Hepatocyte (in vitro differentiated cells): ENCODE measurements at regions not wholly inside any gene's neighbourhood (a gene's known extent, or its start where the extent isn't known, plus 50 kb on each side); places are given as distances from the start of the nearest gene placed in this dataset.

Experiments
- DNase-seq: peaks from one replicate; pipeline ENCODE4 v3.0.0-alpha.2; 2016; ENCODE audit warnings: low spot score
- H2AFZ ChIP-seq: fragments of 200-600 bp; sonication (generic); 2 replicates; pipeline ENCODE4 v1.6.0; 2016; ENCODE audit warnings: antibody characterized with exemption, mild to moderate bottlenecking
- H3K27ac ChIP-seq: fragments of 200-600 bp; sonication (generic); 2 replicates; pipeline ENCODE4 v1.5.1; 2016; ENCODE audit warnings: mild to moderate bottlenecking
- H3K27me3 ChIP-seq: fragments of 200-600 bp; sonication (generic); 2 replicates; pipeline ENCODE4 v1.6.1; 2016
- H3K36me3 ChIP-seq: fragments of 200-600 bp; sonication (generic); replicated peaks from 2 replicates; pipeline ENCODE4 v1.5.1; 2016; ENCODE audit warnings: low read depth; ENCODE audit not compliant: insufficient read depth
- H3K4me1 ChIP-seq: fragments of 200-600 bp; sonication (generic); 2 replicates; pipeline ENCODE4 v1.5.1; 2016; ENCODE audit warnings: mild to moderate bottlenecking, moderate library complexity; ENCODE audit not compliant: insufficient read depth
- H3K4me2 ChIP-seq: fragments of 200-600 bp; sonication (generic); 2 replicates; pipeline ENCODE4 v1.6.0; 2016
- H3K4me3 ChIP-seq: fragments of 200-600 bp; sonication (generic); 2 replicates; pipeline ENCODE4 v1.5.1; 2016; ENCODE audit warnings: mild to moderate bottlenecking
- H3K79me2 ChIP-seq: fragments of 200-600 bp; sonication (generic); 2 replicates; pipeline ENCODE4 v1.6.0; 2017; ENCODE audit warnings: mild to moderate bottlenecking
- H3K9me2 ChIP-seq: fragments of 200-600 bp; sonication (generic); replicated peaks from 2 replicates; pipeline ENCODE4 v1.6.0; 2017; ENCODE audit warnings: mild to moderate bottlenecking; ENCODE audit not compliant: insufficient read depth
- H3K9me3 ChIP-seq: fragments of 200-600 bp; sonication (generic); 2 replicates; pipeline ENCODE4 v1.5.1; 2016; ENCODE audit warnings: low read depth, mild to moderate bottlenecking
- H4K20me1 ChIP-seq: fragments of 200-600 bp; sonication (generic); 2 replicates; pipeline ENCODE4 v1.6.0; 2016; ENCODE audit warnings: mild to moderate bottlenecking; ENCODE audit not compliant: insufficient read depth, poor library complexity, severe bottlenecking
- CTCF ChIP-seq: fragments of 200-600 bp; sonication (generic); IDR thresholded peaks from 2 replicates; pipeline ENCODE4 v1.5.1; 2016; ENCODE audit warnings: antibody characterized with exemption, mild to moderate bottlenecking; ENCODE audit not compliant: poor library complexity
- EZH2 ChIP-seq: fragments of 200-600 bp; sonication (generic); IDR thresholded peaks from 2 replicates; pipeline ENCODE4 v1.6.1; 2016; ENCODE audit warnings: antibody characterized with exemption, mild to moderate bottlenecking, borderline replicate concordance
- EZH2phosphoT487 ChIP-seq: fragments of 200-600 bp; sonication (generic); IDR thresholded peaks from one replicate; pipeline ENCODE4 v1.6.1; 2018; ENCODE audit warnings: antibody characterized with exemption, mild to moderate bottlenecking, low read depth, moderate library complexity; ENCODE audit not compliant: unreplicated experiment, severe bottlenecking
- WGBS: methylation state at CpG from one replicate; pipeline ENCODE4 v1.1.6; 2016; ENCODE audit warnings: low lambda C conversion rate; ENCODE audit errors: missing lambda C conversion rate; 5-methylcytosine and 5-hydroxymethylcytosine counted together

- DNase-seq = no peak
- 93% methylated on average over 6 of the region's 6 CpGs for WGBS
- no peaks in the 10 kb centered on the region for H3K36me3 ChIP-seq
- H3K9me2 ChIP-seq = no peaks in the 10 kb centered on the region
- no peak overlapping the region for H3K4me3 ChIP-seq
- no peak overlapping the region for H3K4me2 ChIP-seq
- no peaks in the 10 kb centered on the region for H3K27me3 ChIP-seq
- no peaks in the 10 kb centered on the region for H3K4me1 ChIP-seq
- no peak for TF ChIP-seq EZH2phosphoT487
- TF ChIP-seq EZH2 = no peak
- no peak for TF ChIP-seq CTCF
- no peak overlapping the region for H2AFZ ChIP-seq
- H3K27ac ChIP-seq = no peak overlapping the region
- no peaks in the 10 kb centered on the region for H3K79me2 ChIP-seq
- H4K20me1 ChIP-seq = no peaks in the 10 kb centered on the region
- no peaks in the 10 kb centered on the region for H3K9me3 ChIP-seq
Measured at GRCh38 chr4:18930487-18930886, 908.9 kb upstream of the LCORL start.

- 40% methylated on average over 1 of the region's 1 CpG for WGBS
- no peaks in the 10 kb centered on the region for H3K27me3 ChIP-seq
- no peaks in the 10 kb centered on the region for H3K4me1 ChIP-seq
- H3K9me2 ChIP-seq = no peaks in the 10 kb centered on the region
- H3K4me3 ChIP-seq = no peak overlapping the region
- no peaks in the 10 kb centered on the region for H3K9me3 ChIP-seq
- H4K20me1 ChIP-seq = no peaks in the 10 kb centered on the region
- no peaks in the 10 kb centered on the region for H3K79me2 ChIP-seq
- no peak overlapping the region for H2AFZ ChIP-seq
- no peak for TF ChIP-seq EZH2phosphoT487
- TF ChIP-seq CTCF = no peak
- TF ChIP-seq EZH2 = no peak
- H3K27ac ChIP-seq = no peak overlapping the region
- no peak overlapping the region for H3K4me2 ChIP-seq
- no peaks in the 10 kb centered on the region for H3K36me3 ChIP-seq
- DNase-seq = no peak
Measured at GRCh38 chr4:18923496-18924161, 902.1 kb upstream of the LCORL start.

GRCh38 chr4:18917689-18918088 is 896.1 kb upstream of the LCORL start:
- no peak overlapping the region for H3K4me2 ChIP-seq
- H3K9me2 ChIP-seq = no peaks in the 10 kb centered on the region
- no peaks in the 10 kb centered on the region for H3K36me3 ChIP-seq
- no peak overlapping the region for H3K27ac ChIP-seq
- no peak overlapping the region for H2AFZ ChIP-seq
- DNase-seq = no peak
- no peaks in the 10 kb centered on the region for H3K27me3 ChIP-seq
- H3K9me3 ChIP-seq = no peaks in the 10 kb centered on the region
- no peak overlapping the region for H3K4me3 ChIP-seq
- no peaks in the 10 kb centered on the region for H3K4me1 ChIP-seq
- no peaks in the 10 kb centered on the region for H3K79me2 ChIP-seq
- H4K20me1 ChIP-seq = no peaks in the 10 kb centered on the region
- no peak for TF ChIP-seq EZH2
- no peak for TF ChIP-seq EZH2phosphoT487
- no peak for TF ChIP-seq CTCF
